BJ (cell line): ENCODE measurements at regions not wholly inside any gene's neighbourhood (a gene's known extent, or its start where the extent isn't known, plus 50 kb on each side); places are given as distances from the start of the nearest gene placed in this dataset.

Source experiments
- CTCF ChIA-PET: fragments of 350-600 bp; formaldehyde crosslinking; extraction: SDS; loops from one replicate; lab custom pipeline; 2021; ENCODE audit warnings: antibody characterized with exemption, inconsistent platforms; lab: Yijun Ruan, JAX
- POLR2A ChIA-PET: fragments of 300-600 bp; sonication (Branson Sonifier 250); formaldehyde crosslinking; extraction: SDS; loops from one replicate; lab custom pipeline; 2021; ENCODE audit warnings: antibody characterized with exemption; lab: Charles Lee
- DNase-seq: peaks from one replicate; pipeline ENCODE4 v3.0.0-alpha.2; 2011; ENCODE audit warnings: low read depth
- H3K27me3 ChIP-seq: 2 replicates; pipeline ENCODE4 v1.6.0; 2011; ENCODE audit warnings: low read length; ENCODE audit not compliant: control insufficient read depth, insufficient read depth
- H3K36me3 ChIP-seq: 2 replicates; pipeline ENCODE4 v1.5.1; 2011; ENCODE audit warnings: low read length; ENCODE audit not compliant: control insufficient read depth, insufficient read depth
- H3K4me3 ChIP-seq: 2 replicates; pipeline ENCODE4 v1.5.1; 2011; ENCODE audit warnings: low read depth, mild to moderate bottlenecking, control low read depth, low read length
- TF ChIP-seq, protein P1 (sequence below): IDR thresholded peaks from 2 replicates; pipeline ENCODE4 v1.5.1; 2011; ENCODE audit warnings: low read depth, mild to moderate bottlenecking, control low read depth, inconsistent platforms, low read length, moderate library complexity; ENCODE audit not compliant: insufficient read depth

DNA sequence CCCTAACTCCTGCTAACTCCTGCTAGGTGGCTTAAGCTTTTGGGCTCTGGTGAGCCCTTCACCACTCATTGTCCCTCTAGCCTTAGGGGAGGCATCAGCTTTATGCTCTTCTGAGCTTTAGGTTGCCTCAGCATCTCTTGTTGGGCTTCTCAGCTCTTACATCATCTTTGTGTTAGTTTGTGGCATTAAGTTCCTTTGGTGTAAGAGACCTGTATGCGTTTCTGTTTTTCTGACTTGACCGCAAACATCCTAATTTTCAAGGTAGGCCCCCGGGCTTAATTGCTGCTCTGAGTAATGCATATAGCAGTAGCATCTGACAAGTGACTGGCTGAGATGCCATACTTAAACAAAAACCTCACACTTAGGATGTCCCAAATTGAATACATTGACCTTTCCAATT, 287.8 kb upstream of the TUT7 start:
- Histone ChIP-seq H3K36me3 (no peaks in the 10 kb centered on the region), H3K4me3 (no peak overlapping the region), H3K27me3 (no peaks in the 10 kb centered on the region)
- POLR2A ChIA-PET = no interaction called here
- TF ChIP-seq, protein P1, sequence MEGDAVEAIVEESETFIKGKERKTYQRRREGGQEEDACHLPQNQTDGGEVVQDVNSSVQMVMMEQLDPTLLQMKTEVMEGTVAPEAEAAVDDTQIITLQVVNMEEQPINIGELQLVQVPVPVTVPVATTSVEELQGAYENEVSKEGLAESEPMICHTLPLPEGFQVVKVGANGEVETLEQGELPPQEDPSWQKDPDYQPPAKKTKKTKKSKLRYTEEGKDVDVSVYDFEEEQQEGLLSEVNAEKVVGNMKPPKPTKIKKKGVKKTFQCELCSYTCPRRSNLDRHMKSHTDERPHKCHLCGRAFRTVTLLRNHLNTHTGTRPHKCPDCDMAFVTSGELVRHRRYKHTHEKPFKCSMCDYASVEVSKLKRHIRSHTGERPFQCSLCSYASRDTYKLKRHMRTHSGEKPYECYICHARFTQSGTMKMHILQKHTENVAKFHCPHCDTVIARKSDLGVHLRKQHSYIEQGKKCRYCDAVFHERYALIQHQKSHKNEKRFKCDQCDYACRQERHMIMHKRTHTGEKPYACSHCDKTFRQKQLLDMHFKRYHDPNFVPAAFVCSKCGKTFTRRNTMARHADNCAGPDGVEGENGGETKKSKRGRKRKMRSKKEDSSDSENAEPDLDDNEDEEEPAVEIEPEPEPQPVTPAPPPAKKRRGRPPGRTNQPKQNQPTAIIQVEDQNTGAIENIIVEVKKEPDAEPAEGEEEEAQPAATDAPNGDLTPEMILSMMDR = no peak
- CTCF ChIA-PET = no interaction called here
- DNase-seq = no peak

DNA sequence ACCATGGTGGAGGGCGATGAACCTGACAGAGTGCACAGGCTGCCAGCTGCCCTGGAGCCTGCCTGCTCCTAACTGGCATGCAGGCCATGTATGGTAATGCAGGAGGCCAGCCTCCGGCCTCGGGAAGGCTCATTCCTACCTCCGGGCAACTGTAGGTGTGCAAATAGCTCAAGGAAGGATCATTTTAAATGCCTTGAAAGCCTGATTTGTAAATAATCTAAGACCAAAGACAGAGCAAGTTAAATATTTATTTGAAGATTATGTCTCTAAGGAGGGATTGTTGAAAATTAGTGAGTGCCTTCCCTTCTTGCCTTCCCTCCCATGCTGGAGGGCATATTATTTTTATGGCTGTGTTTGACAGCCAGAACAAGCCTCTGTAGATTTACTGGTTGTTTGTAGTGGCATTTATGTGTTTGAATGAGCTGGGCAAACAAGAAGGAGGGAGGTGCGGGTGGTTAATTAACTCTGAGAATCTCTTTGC, 285.7 kb upstream of the TUT7 start:
- Histone ChIP-seq H3K4me3 (no peak overlapping the region), H3K27me3 (no peaks in the 10 kb centered on the region), H3K36me3 (no peaks in the 10 kb centered on the region)
- ChIA-PET CTCF (interaction anchor here (0.8 kb wide), 1 partner anchor 28 kb away, joined by 3 read pairs; no protein-coding TSS in a partner anchor), POLR2A (no interaction called here)
- no peak for DNase-seq
- TF ChIP-seq, protein P1 = peak; percentile 6; the same call in 1 of the 2 replicates

DNA sequence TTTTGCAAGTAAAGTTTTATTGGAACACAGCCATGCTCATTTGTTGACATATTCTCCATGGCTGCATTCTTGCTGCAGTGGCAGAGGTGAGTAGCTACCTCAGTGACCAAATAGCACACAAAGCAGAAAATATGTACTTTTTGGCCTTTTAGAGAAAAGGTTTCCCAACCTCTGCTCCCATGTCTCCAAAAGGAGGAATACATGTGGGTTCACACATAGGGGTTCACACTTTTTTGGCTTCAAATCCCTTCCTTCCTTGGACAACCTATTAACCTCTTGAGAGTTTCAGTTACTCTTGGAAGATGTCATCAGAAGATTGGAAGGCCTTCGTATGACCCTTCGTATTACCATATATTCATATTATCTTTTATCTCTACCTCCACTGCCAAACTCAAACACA, 285.1 kb upstream of the TUT7 start:
- CTCF ChIA-PET = interaction anchor here (1.4 to 3.2 kb wide), 4 partner anchors 8 to 304 kb away, joined by 3 to 17 read pairs (median 5); no protein-coding TSS in a partner anchor
- no peak overlapping the region for H3K4me3 ChIP-seq
- DNase-seq = no peak
- H3K27me3 ChIP-seq = no peaks in the 10 kb centered on the region
- POLR2A ChIA-PET = no interaction called here
- TF ChIP-seq, protein P1 = no peak
- H3K36me3 ChIP-seq = no peaks in the 10 kb centered on the region

DNA sequence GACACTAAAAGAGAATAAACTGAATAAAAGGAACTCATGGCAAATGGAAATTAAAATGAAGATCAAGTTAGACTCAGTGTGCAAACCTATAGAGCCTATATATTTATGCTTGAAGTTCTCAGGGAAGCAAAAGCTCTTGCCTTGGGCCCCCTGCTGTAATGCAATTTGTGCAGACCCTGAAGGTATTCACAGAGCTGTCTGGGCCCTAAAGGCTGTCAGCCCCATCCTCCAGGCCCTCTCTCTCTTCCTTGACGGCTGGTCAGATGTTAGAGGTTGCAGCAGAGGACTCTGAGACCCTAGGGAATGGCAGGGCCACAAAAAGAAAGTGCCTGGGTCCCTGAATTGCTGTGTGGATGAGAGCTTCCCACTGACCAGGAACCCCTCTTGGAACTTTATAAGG, 283.9 kb upstream of the TUT7 start:
- no peaks in the 10 kb centered on the region for H3K27me3 ChIP-seq
- H3K36me3 ChIP-seq = no peaks in the 10 kb centered on the region
- POLR2A ChIA-PET = no interaction called here
- CTCF ChIA-PET = interaction anchor here (1.1 to 3.2 kb wide), 10 partner anchors 10 to 307 kb away, joined by 3 to 17 read pairs (median 4); no protein-coding TSS in a partner anchor
- TF ChIP-seq, protein P1 = no peak
- H3K4me3 ChIP-seq = no peak overlapping the region
- DNase-seq = no peak

DNA sequence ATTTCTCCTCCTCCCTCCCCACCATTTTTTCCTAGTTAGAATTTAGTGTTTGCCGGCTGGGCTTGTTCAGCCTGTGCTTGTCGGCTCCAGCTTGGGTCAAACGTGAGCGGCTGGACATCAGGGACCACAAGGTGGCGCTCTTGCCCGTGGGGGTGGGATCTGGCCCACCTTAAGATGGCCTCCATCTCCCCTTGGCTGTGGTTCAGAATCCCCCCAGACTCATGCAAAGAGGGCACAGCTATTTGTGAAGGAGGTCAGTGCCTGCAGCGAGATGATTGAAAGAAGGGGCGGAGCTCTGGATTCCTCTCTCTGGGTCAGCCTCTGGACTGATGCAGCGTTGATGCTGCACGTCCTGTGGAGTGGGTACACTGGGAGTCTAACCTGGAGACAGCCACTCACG, 283.3 kb upstream of the TUT7 start:
- no peak overlapping the region for H3K4me3 ChIP-seq
- ChIA-PET POLR2A (no interaction called here), CTCF (interaction anchor here (0.5 to 3.2 kb wide), 15 partner anchors 10 to 874 kb away, joined by 3 to 17 read pairs (median 3); no protein-coding TSS in a partner anchor)
- TF ChIP-seq, protein P1 = peak; percentile 74
- H3K36me3 ChIP-seq = no peaks in the 10 kb centered on the region
- no peaks in the 10 kb centered on the region for H3K27me3 ChIP-seq
- no peak for DNase-seq
